Skeletal muscle satellite cell (primary cell): ENCODE measurements at regions not wholly inside any gene's neighbourhood (a gene's known extent, or its start where the extent isn't known, plus 50 kb on each side); places are given as distances from the start of the nearest gene placed in this dataset.
A peak's percentile ranks its signal among the peaks of the same experiment; 100 is the strongest.

Source experiments
- H3K27me3 ChIP-seq: 2 replicates; pipeline ENCODE4 v1.7.0; 2013; ENCODE audit warnings: low read length; ENCODE audit not compliant: control insufficient read depth, insufficient read depth
- H3K36me3 ChIP-seq: 2 replicates; pipeline ENCODE4 v1.7.0; 2013; ENCODE audit warnings: mild to moderate bottlenecking, control low read depth, low read length; ENCODE audit not compliant: insufficient read depth
- H3K4me1 ChIP-seq: 2 replicates; pipeline ENCODE4 v1.7.0; 2013; ENCODE audit warnings: low read length; ENCODE audit not compliant: control insufficient read depth, insufficient read depth
- H3K4me2 ChIP-seq: 2 replicates; pipeline ENCODE4 v1.7.0; 2013; ENCODE audit warnings: mild to moderate bottlenecking, low read length
- H3K4me3 ChIP-seq: 2 replicates; pipeline ENCODE4 v1.7.0; 2013; ENCODE audit warnings: low read length
- H3K9ac ChIP-seq: 2 replicates; pipeline ENCODE4 v1.7.0; 2013; ENCODE audit warnings: mild to moderate bottlenecking, low read depth, low read length, moderate library complexity
- H3K9me3 ChIP-seq: replicated peaks from 2 replicates; pipeline ENCODE4 v1.7.0; 2013; ENCODE audit warnings: mild to moderate bottlenecking, control low read depth, low read length

- Histone ChIP-seq H3K9ac (no peak overlapping the region), H3K4me1 (peaks cover 31% of the 10 kb centered on the region), H3K27me3 (no peaks in the 10 kb centered on the region), H3K4me2 (peak overlapping the region; percentile 89), H3K36me3 (peaks cover 25% of the 10 kb centered on the region), H3K9me3 (no peaks in the 10 kb centered on the region), H3K4me3 (no peak overlapping the region)
These were observed 50.4 kb downstream of the RUSC2 start for GRCh38 chr9:35540315-35540714.

- H3K4me3 ChIP-seq: no peak overlapping the region
- peaks cover 29% of the 10 kb centered on the region for H3K4me1 ChIP-seq
- no peak overlapping the region for H3K4me2 ChIP-seq
- peaks cover 48% of the 10 kb centered on the region for H3K36me3 ChIP-seq
- H3K9me3 ChIP-seq: no peaks in the 10 kb centered on the region
- no peak overlapping the region for H3K9ac ChIP-seq
- no peaks in the 10 kb centered on the region for H3K27me3 ChIP-seq
These were observed 56.9 kb downstream of the RUSC2 start for GRCh38 chr9:35546853-35547252.

- Histone ChIP-seq H3K4me3 (no peak overlapping the region), H3K27me3 (no peaks in the 10 kb centered on the region), H3K9ac (no peak overlapping the region), H3K4me2 (no peak overlapping the region), H3K36me3 (peaks cover 42% of the 10 kb centered on the region), H3K4me1 (peaks cover 39% of the 10 kb centered on the region), H3K9me3 (no peaks in the 10 kb centered on the region)
These were observed 57.1 kb upstream of the TESK1 start for GRCh38 chr9:35547889-35548418.

- H3K4me3 ChIP-seq: no peak overlapping the region
- H3K9ac ChIP-seq: no peak overlapping the region
- peaks cover 46% of the 10 kb centered on the region for H3K4me1 ChIP-seq
- peaks cover 42% of the 10 kb centered on the region for H3K36me3 ChIP-seq
- H3K4me2 ChIP-seq: peak overlapping the region; percentile 28
- H3K9me3 ChIP-seq: no peaks in the 10 kb centered on the region
- no peaks in the 10 kb centered on the region for H3K27me3 ChIP-seq
These were observed 56.5 kb upstream of the TESK1 start for GRCh38 chr9:35548571-35548970.

- H3K4me1 ChIP-seq: peaks cover 49% of the 10 kb centered on the region
- no peak overlapping the region for H3K9ac ChIP-seq
- H3K36me3 ChIP-seq: peaks cover 45% of the 10 kb centered on the region
- no peaks in the 10 kb centered on the region for H3K27me3 ChIP-seq
- H3K9me3 ChIP-seq: no peaks in the 10 kb centered on the region
- H3K4me2 ChIP-seq: no peak overlapping the region
- no peak overlapping the region for H3K4me3 ChIP-seq
These were observed 55.6 kb upstream of the TESK1 start for GRCh38 chr9:35549441-35549840.

- H3K4me2 ChIP-seq: peak overlapping the region; percentile 50
- peak overlapping the region; percentile 26 for H3K9ac ChIP-seq
- peaks cover 49% of the 10 kb centered on the region for H3K4me1 ChIP-seq
- no peaks in the 10 kb centered on the region for H3K9me3 ChIP-seq
- H3K27me3 ChIP-seq: no peaks in the 10 kb centered on the region
- H3K36me3 ChIP-seq: peaks cover 54% of the 10 kb centered on the region
- no peak overlapping the region for H3K4me3 ChIP-seq
These were observed 52.7 kb upstream of the TESK1 start for GRCh38 chr9:35552376-35552775.

- no peaks in the 10 kb centered on the region for H3K9me3 ChIP-seq
- peak overlapping the region; percentile 26 for H3K9ac ChIP-seq
- H3K27me3 ChIP-seq: no peaks in the 10 kb centered on the region
- peak overlapping the region; percentile 50 for H3K4me2 ChIP-seq
- no peak overlapping the region for H3K4me3 ChIP-seq
- peaks cover 44% of the 10 kb centered on the region for H3K4me1 ChIP-seq
- peaks cover 53% of the 10 kb centered on the region for H3K36me3 ChIP-seq
These were observed 52.2 kb upstream of the TESK1 start for GRCh38 chr9:35552837-35553236.

GRCh38 chr9:35553670-35554543, 51.2 kb upstream of the TESK1 start:
- H3K4me1 ChIP-seq: peaks cover 34% of the 10 kb centered on the region
- no peak overlapping the region for H3K4me3 ChIP-seq
- peaks cover 53% of the 10 kb centered on the region for H3K36me3 ChIP-seq
- peak overlapping the region; percentile 2 for H3K9ac ChIP-seq
- no peaks in the 10 kb centered on the region for H3K9me3 ChIP-seq
- no peaks in the 10 kb centered on the region for H3K27me3 ChIP-seq
- peak overlapping the region; percentile 50 for H3K4me2 ChIP-seq

- Histone ChIP-seq H3K9me3 (no peaks in the 10 kb centered on the region), H3K27me3 (no peaks in the 10 kb centered on the region), H3K36me3 (peaks cover 54% of the 10 kb centered on the region), H3K9ac (no peak overlapping the region), H3K4me1 (peaks cover 29% of the 10 kb centered on the region), H3K4me3 (no peak overlapping the region), H3K4me2 (no peak overlapping the region)
These were observed 49.8 kb upstream of the TESK1 start for GRCh38 chr9:35555246-35555701.
